WTC11 (cell line): ENCODE measurements at regions not wholly inside any gene's neighbourhood (a gene's known extent, or its start where the extent isn't known, plus 50 kb on each side); places are given as distances from the start of the nearest gene placed in this dataset.

ENCODE experiments used
- ATAC-seq: fragments of 200-7000 bp; cut with Tn5 transposase; 2 replicates; pipeline ENCODE4 v1.10.0; 2021; ENCODE audit warnings: mild to moderate bottlenecking, moderate library complexity
- CTCF ChIA-PET: fragments of 300-600 bp; sonication (Branson Sonifier 250); formaldehyde crosslinking; loops from one replicate; lab custom pipeline; 2021; ENCODE audit warnings: antibody characterized with exemption; lab: Charles Lee
- POLR2A ChIA-PET: fragments of 350-600 bp; sonication (Branson Sonifier 250); formaldehyde crosslinking; loops from one replicate; lab custom pipeline; 2021; ENCODE audit warnings: antibody characterized with exemption; lab: Charles Lee
- DNase-seq: peaks from one replicate; pipeline ENCODE4 v3.0.0; 2021; ENCODE audit warnings: low spot score
- H3K27ac Mint-ChIP-seq: 2 replicates; pipeline ENCODE4 v1.8.0; 2021; ENCODE audit warnings: mixed read lengths
- H3K27me3 Mint-ChIP-seq: 2 replicates; pipeline ENCODE4 v1.8.0; 2021; ENCODE audit warnings: low read depth, mild to moderate bottlenecking, moderate library complexity, mixed read lengths
- H3K36me3 Mint-ChIP-seq: 2 replicates; pipeline ENCODE4 v1.8.0; 2021; ENCODE audit warnings: mixed read lengths
- H3K4me1 Mint-ChIP-seq: 2 replicates; pipeline ENCODE4 v1.8.0; 2022; ENCODE audit warnings: mixed read lengths
- H3K4me3 Mint-ChIP-seq: 2 replicates; pipeline ENCODE4 v1.8.0; 2021; ENCODE audit warnings: mild to moderate bottlenecking, moderate library complexity, mixed read lengths
- H3K9me3 Mint-ChIP-seq: 2 replicates; pipeline ENCODE4 v1.8.0; 2021; ENCODE audit warnings: mixed read lengths
- CREM ChIP-seq: sonication (generic); formaldehyde crosslinking; IDR thresholded peaks from 2 replicates; pipeline ENCODE4 v1.8.1; 2022; ENCODE audit warnings: mild to moderate bottlenecking, missing genetic modification reagents, moderate library complexity
- ESRRA ChIP-seq: sonication (generic); formaldehyde crosslinking; IDR thresholded peaks from 2 replicates; pipeline ENCODE4 v1.8.1; 2022; ENCODE audit warnings: mild to moderate bottlenecking, missing genetic modification reagents, borderline replicate concordance
- FOXJ3 ChIP-seq: sonication (generic); formaldehyde crosslinking; IDR thresholded peaks from 2 replicates; pipeline ENCODE4 v1.9.0; 2021; ENCODE audit warnings: missing genetic modification reagents, mild to moderate bottlenecking, borderline replicate concordance
- FOXP1 ChIP-seq: sonication (generic); formaldehyde crosslinking; IDR thresholded peaks from 2 replicates; pipeline ENCODE4 v1.8.0; 2022; ENCODE audit warnings: missing genetic modification reagents, mild to moderate bottlenecking, moderate library complexity, borderline replicate concordance
- GRHL2 ChIP-seq: fragments of 250-450 bp; sonication (Bioruptor Pico); IDR thresholded peaks from 2 replicates; pipeline ENCODE4 v1.8.0; 2022; ENCODE audit warnings: mild to moderate bottlenecking, moderate library complexity; ENCODE audit not compliant: insufficient replicate concordance, severe bottlenecking
- HMGA2 ChIP-seq: fragments of 250-450 bp; sonication (Bioruptor Pico); IDR thresholded peaks from 2 replicates; pipeline ENCODE4 v1.4.0; 2021; ENCODE audit warnings: mild to moderate bottlenecking, moderate library complexity
- JUN ChIP-seq: sonication (generic); formaldehyde crosslinking; IDR thresholded peaks from 2 replicates; pipeline ENCODE4 v1.8.0; 2023; ENCODE audit warnings: mild to moderate bottlenecking, missing genetic modification reagents
- NFYB ChIP-seq: sonication (generic); formaldehyde crosslinking; conservative IDR thresholded peaks from 2 replicates; pipeline ENCODE4 v1.8.0; 2022; ENCODE audit warnings: low read depth, missing genetic modification reagents
- ZNF219 ChIP-seq: sonication (generic); formaldehyde crosslinking; IDR thresholded peaks from 2 replicates; pipeline ENCODE4 v1.8.0; 2023; ENCODE audit warnings: missing genetic modification reagents, mild to moderate bottlenecking, borderline replicate concordance
- TF ChIP-seq, protein P1 (sequence below): sonication (generic); formaldehyde crosslinking; IDR thresholded peaks from 2 replicates; pipeline ENCODE4 v1.8.0; 2023; ENCODE audit warnings: missing genetic modification reagents, mild to moderate bottlenecking, borderline replicate concordance
- TF ChIP-seq, protein P2 (sequence below): sonication (generic); formaldehyde crosslinking; IDR thresholded peaks from 2 replicates; pipeline ENCODE4 v1.8.0; 2022; ENCODE audit warnings: mild to moderate bottlenecking, missing genetic modification reagents
- TF ChIP-seq, protein P3 (sequence below): sonication (generic); formaldehyde crosslinking; IDR thresholded peaks from 2 replicates; pipeline ENCODE4 v1.8.1; 2022; ENCODE audit warnings: low read depth, mild to moderate bottlenecking, moderate library complexity, missing genetic modification reagents, borderline replicate concordance
- TF ChIP-seq, protein P4 (sequence below): fragments of 250-450 bp; sonication (Bioruptor Pico); IDR thresholded peaks from 2 replicates; pipeline ENCODE4 v1.9.0; 2021; ENCODE audit warnings: mild to moderate bottlenecking
- TF ChIP-seq, protein P5 (sequence below): fragments of 250-450 bp; sonication (Bioruptor Pico); IDR thresholded peaks from 2 replicates; pipeline ENCODE4 v1.9.0; 2021; ENCODE audit warnings: mild to moderate bottlenecking, borderline replicate concordance
- TF ChIP-seq, protein P6 (sequence below): fragments of 250-450 bp; sonication (Bioruptor Pico); IDR thresholded peaks from 2 replicates; pipeline ENCODE4 v1.9.0; 2021; ENCODE audit warnings: mild to moderate bottlenecking
- TF ChIP-seq, protein P7 (sequence below): sonication (generic); formaldehyde crosslinking; IDR thresholded peaks from 2 replicates; pipeline ENCODE4 v1.8.1; 2022; ENCODE audit warnings: missing genetic modification reagents, borderline replicate concordance

DNA sequence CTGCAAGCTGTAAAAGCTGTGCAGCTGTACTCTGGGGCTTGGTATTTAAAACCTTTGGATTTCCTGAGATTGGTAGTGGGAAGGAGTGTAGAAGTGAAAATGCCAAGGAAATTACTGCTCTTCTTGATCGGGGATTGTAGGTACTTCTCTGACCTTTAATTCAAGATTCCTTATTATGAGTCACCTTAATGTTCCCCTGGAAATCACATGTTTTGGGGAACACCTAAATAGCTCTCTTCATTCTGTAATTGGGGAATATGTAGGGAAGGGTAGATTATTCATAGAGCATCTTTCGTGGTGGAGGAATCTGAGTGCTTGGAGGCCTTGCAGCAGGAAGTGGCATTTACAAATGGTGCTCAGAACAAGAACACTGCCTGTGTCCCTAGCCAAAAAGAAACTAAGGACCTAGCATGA lies 137.8 kb downstream of the UCHL1 start:
- no peak overlapping the region for H3K27ac Mint-ChIP-seq
- H3K36me3 Mint-ChIP-seq = no peaks in the 10 kb centered on the region
- ATAC-seq (no peak), DNase-seq (no peak)
- H3K9me3 Mint-ChIP-seq = no peaks in the 10 kb centered on the region
- CTCF ChIA-PET = no interaction called here
- no peak overlapping the region for H3K4me3 Mint-ChIP-seq
- POLR2A ChIA-PET = interaction anchor here (0.7 kb wide), 1 partner anchor 151 kb away, joined by 7 read pairs; no protein-coding TSS in a partner anchor
- H3K27me3 Mint-ChIP-seq = no peaks in the 10 kb centered on the region
- TF ChIP-seq, protein P1, sequence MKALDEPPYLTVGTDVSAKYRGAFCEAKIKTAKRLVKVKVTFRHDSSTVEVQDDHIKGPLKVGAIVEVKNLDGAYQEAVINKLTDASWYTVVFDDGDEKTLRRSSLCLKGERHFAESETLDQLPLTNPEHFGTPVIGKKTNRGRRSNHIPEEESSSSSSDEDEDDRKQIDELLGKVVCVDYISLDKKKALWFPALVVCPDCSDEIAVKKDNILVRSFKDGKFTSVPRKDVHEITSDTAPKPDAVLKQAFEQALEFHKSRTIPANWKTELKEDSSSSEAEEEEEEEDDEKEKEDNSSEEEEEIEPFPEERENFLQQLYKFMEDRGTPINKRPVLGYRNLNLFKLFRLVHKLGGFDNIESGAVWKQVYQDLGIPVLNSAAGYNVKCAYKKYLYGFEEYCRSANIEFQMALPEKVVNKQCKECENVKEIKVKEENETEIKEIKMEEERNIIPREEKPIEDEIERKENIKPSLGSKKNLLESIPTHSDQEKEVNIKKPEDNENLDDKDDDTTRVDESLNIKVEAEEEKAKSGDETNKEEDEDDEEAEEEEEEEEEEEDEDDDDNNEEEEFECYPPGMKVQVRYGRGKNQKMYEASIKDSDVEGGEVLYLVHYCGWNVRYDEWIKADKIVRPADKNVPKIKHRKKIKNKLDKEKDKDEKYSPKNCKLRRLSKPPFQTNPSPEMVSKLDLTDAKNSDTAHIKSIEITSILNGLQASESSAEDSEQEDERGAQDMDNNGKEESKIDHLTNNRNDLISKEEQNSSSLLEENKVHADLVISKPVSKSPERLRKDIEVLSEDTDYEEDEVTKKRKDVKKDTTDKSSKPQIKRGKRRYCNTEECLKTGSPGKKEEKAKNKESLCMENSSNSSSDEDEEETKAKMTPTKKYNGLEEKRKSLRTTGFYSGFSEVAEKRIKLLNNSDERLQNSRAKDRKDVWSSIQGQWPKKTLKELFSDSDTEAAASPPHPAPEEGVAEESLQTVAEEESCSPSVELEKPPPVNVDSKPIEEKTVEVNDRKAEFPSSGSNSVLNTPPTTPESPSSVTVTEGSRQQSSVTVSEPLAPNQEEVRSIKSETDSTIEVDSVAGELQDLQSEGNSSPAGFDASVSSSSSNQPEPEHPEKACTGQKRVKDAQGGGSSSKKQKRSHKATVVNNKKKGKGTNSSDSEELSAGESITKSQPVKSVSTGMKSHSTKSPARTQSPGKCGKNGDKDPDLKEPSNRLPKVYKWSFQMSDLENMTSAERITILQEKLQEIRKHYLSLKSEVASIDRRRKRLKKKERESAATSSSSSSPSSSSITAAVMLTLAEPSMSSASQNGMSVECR (CRISPR knock-in tag) = no peak
- no peak for TF ChIP-seq FOXP1
- no peak for TF ChIP-seq FOXJ3 (CRISPR knock-in tag)
- TF ChIP-seq, protein P2, sequence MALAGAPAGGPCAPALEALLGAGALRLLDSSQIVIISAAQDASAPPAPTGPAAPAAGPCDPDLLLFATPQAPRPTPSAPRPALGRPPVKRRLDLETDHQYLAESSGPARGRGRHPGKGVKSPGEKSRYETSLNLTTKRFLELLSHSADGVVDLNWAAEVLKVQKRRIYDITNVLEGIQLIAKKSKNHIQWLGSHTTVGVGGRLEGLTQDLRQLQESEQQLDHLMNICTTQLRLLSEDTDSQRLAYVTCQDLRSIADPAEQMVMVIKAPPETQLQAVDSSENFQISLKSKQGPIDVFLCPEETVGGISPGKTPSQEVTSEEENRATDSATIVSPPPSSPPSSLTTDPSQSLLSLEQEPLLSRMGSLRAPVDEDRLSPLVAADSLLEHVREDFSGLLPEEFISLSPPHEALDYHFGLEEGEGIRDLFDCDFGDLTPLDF (CRISPR knock-in tag) = no peak
- no peak for TF ChIP-seq GRHL2 (CRISPR knock-in tag)
- TF ChIP-seq CREM (CRISPR knock-in tag) = no peak
- TF ChIP-seq, protein P3, sequence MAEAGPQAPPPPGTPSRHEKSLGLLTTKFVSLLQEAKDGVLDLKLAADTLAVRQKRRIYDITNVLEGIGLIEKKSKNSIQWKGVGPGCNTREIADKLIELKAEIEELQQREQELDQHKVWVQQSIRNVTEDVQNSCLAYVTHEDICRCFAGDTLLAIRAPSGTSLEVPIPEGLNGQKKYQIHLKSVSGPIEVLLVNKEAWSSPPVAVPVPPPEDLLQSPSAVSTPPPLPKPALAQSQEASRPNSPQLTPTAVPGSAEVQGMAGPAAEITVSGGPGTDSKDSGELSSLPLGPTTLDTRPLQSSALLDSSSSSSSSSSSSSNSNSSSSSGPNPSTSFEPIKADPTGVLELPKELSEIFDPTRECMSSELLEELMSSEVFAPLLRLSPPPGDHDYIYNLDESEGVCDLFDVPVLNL (CRISPR knock-in tag) = no peak
- no peak for TF ChIP-seq HMGA2 (CRISPR knock-in tag)
- TF ChIP-seq, protein P4, sequence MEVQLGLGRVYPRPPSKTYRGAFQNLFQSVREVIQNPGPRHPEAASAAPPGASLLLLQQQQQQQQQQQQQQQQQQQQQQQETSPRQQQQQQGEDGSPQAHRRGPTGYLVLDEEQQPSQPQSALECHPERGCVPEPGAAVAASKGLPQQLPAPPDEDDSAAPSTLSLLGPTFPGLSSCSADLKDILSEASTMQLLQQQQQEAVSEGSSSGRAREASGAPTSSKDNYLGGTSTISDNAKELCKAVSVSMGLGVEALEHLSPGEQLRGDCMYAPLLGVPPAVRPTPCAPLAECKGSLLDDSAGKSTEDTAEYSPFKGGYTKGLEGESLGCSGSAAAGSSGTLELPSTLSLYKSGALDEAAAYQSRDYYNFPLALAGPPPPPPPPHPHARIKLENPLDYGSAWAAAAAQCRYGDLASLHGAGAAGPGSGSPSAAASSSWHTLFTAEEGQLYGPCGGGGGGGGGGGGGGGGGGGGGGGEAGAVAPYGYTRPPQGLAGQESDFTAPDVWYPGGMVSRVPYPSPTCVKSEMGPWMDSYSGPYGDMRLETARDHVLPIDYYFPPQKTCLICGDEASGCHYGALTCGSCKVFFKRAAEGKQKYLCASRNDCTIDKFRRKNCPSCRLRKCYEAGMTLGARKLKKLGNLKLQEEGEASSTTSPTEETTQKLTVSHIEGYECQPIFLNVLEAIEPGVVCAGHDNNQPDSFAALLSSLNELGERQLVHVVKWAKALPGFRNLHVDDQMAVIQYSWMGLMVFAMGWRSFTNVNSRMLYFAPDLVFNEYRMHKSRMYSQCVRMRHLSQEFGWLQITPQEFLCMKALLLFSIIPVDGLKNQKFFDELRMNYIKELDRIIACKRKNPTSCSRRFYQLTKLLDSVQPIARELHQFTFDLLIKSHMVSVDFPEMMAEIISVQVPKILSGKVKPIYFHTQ = no peak
- TF ChIP-seq, protein P5, sequence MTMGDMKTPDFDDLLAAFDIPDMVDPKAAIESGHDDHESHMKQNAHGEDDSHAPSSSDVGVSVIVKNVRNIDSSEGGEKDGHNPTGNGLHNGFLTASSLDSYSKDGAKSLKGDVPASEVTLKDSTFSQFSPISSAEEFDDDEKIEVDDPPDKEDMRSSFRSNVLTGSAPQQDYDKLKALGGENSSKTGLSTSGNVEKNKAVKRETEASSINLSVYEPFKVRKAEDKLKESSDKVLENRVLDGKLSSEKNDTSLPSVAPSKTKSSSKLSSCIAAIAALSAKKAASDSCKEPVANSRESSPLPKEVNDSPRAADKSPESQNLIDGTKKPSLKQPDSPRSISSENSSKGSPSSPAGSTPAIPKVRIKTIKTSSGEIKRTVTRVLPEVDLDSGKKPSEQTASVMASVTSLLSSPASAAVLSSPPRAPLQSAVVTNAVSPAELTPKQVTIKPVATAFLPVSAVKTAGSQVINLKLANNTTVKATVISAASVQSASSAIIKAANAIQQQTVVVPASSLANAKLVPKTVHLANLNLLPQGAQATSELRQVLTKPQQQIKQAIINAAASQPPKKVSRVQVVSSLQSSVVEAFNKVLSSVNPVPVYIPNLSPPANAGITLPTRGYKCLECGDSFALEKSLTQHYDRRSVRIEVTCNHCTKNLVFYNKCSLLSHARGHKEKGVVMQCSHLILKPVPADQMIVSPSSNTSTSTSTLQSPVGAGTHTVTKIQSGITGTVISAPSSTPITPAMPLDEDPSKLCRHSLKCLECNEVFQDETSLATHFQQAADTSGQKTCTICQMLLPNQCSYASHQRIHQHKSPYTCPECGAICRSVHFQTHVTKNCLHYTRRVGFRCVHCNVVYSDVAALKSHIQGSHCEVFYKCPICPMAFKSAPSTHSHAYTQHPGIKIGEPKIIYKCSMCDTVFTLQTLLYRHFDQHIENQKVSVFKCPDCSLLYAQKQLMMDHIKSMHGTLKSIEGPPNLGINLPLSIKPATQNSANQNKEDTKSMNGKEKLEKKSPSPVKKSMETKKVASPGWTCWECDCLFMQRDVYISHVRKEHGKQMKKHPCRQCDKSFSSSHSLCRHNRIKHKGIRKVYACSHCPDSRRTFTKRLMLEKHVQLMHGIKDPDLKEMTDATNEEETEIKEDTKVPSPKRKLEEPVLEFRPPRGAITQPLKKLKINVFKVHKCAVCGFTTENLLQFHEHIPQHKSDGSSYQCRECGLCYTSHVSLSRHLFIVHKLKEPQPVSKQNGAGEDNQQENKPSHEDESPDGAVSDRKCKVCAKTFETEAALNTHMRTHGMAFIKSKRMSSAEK (CRISPR knock-in tag) = no peak
- no peak for TF ChIP-seq JUN (CRISPR knock-in tag)
- TF ChIP-seq ESRRA (CRISPR knock-in tag) = no peak
- TF ChIP-seq ZNF219 (CRISPR knock-in tag) = no peak
- no peak for TF ChIP-seq NFYB (CRISPR knock-in tag)
- TF ChIP-seq, protein P6, sequence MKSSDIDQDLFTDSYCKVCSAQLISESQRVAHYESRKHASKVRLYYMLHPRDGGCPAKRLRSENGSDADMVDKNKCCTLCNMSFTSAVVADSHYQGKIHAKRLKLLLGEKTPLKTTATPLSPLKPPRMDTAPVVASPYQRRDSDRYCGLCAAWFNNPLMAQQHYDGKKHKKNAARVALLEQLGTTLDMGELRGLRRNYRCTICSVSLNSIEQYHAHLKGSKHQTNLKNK (CRISPR knock-in tag) = no peak
- TF ChIP-seq, protein P7, sequence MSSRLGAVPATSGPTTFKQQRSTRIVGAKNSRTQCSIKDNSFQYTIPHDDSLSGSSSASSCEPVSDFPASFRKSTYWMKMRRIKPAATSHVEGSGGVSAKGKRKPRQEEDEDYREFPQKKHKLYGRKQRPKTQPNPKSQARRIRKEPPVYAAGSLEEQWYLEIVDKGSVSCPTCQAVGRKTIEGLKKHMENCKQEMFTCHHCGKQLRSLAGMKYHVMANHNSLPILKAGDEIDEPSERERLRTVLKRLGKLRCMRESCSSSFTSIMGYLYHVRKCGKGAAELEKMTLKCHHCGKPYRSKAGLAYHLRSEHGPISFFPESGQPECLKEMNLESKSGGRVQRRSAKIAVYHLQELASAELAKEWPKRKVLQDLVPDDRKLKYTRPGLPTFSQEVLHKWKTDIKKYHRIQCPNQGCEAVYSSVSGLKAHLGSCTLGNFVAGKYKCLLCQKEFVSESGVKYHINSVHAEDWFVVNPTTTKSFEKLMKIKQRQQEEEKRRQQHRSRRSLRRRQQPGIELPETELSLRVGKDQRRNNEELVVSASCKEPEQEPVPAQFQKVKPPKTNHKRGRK (CRISPR knock-in tag) = no peak
- H3K4me1 Mint-ChIP-seq = peaks cover 13% of the 10 kb centered on the region
